Skeletal muscle satellite cell (primary cell): ENCODE measurements at regions not wholly inside any gene's neighbourhood (a gene's known extent, or its start where the extent isn't known, plus 50 kb on each side); places are given as distances from the start of the nearest gene placed in this dataset.
"Not testable (repeated sequence)": the region's sequence is repeated elsewhere in the genome, so short reads cannot be mapped to it uniquely, and the experiment has no call there.

ENCODE experiments used
- H3K27me3 ChIP-seq: 2 replicates; pipeline ENCODE4 v1.7.0; 2013; ENCODE audit warnings: low read length; ENCODE audit not compliant: control insufficient read depth, insufficient read depth
- H3K36me3 ChIP-seq: 2 replicates; pipeline ENCODE4 v1.7.0; 2013; ENCODE audit warnings: mild to moderate bottlenecking, control low read depth, low read length; ENCODE audit not compliant: insufficient read depth
- H3K4me1 ChIP-seq: 2 replicates; pipeline ENCODE4 v1.7.0; 2013; ENCODE audit warnings: low read length; ENCODE audit not compliant: control insufficient read depth, insufficient read depth
- H3K4me2 ChIP-seq: 2 replicates; pipeline ENCODE4 v1.7.0; 2013; ENCODE audit warnings: mild to moderate bottlenecking, low read length
- H3K4me3 ChIP-seq: 2 replicates; pipeline ENCODE4 v1.7.0; 2013; ENCODE audit warnings: low read length
- H3K9ac ChIP-seq: 2 replicates; pipeline ENCODE4 v1.7.0; 2013; ENCODE audit warnings: mild to moderate bottlenecking, low read depth, low read length, moderate library complexity
- H3K9me3 ChIP-seq: replicated peaks from 2 replicates; pipeline ENCODE4 v1.7.0; 2013; ENCODE audit warnings: mild to moderate bottlenecking, control low read depth, low read length

GRCh38 chr6:119834418-119834817, 484.9 kb upstream of the MAN1A1 start:
- Histone ChIP-seq H3K9me3 (no peaks in the 10 kb centered on the region), H3K36me3 (no peaks in the 10 kb centered on the region), H3K27me3 (no peaks in the 10 kb centered on the region), H3K4me2 (no peak overlapping the region), H3K4me3 (no peak overlapping the region), H3K9ac (no peak overlapping the region), H3K4me1 (no peaks in the 10 kb centered on the region)

GRCh38 chr6:119832411-119832810, 482.9 kb upstream of the MAN1A1 start:
- Histone ChIP-seq H3K27me3 (no peaks in the 10 kb centered on the region), H3K36me3 (no peaks in the 10 kb centered on the region), H3K4me1 (no peaks in the 10 kb centered on the region), H3K9me3 (no peaks in the 10 kb centered on the region), H3K4me3 (no peak overlapping the region), H3K4me2 (no peak overlapping the region), H3K9ac (no peak overlapping the region)

- H3K4me1 ChIP-seq: peaks cover 2% of the 10 kb centered on the region
- H3K4me3 ChIP-seq: no peak overlapping the region
- H3K9me3 ChIP-seq: no peaks in the 10 kb centered on the region
- no peak overlapping the region for H3K9ac ChIP-seq
- H3K27me3 ChIP-seq: no peaks in the 10 kb centered on the region
- H3K36me3 ChIP-seq: no peaks in the 10 kb centered on the region
- no peak overlapping the region for H3K4me2 ChIP-seq
Observed at GRCh38 chr6:119830494-119831295, 481.1 kb upstream of the MAN1A1 start.

GRCh38 chr6:119830069-119830468, 480.5 kb upstream of the MAN1A1 start:
- H3K4me3 ChIP-seq: no peak overlapping the region
- H3K9ac ChIP-seq: no peak overlapping the region
- no peaks in the 10 kb centered on the region for H3K9me3 ChIP-seq
- no peaks in the 10 kb centered on the region for H3K27me3 ChIP-seq
- H3K36me3 ChIP-seq: no peaks in the 10 kb centered on the region
- H3K4me1 ChIP-seq: peaks cover 2% of the 10 kb centered on the region
- no peak overlapping the region for H3K4me2 ChIP-seq

GRCh38 chr6:119829499-119829898, 479.9 kb upstream of the MAN1A1 start:
- not testable (repeated sequence) for H3K9me3 ChIP-seq, H3K4me2 ChIP-seq, H3K4me1 ChIP-seq, H3K9ac ChIP-seq, H3K27me3 ChIP-seq, H3K4me3 ChIP-seq, H3K36me3 ChIP-seq

GRCh38 chr6:119829006-119829405, 479.4 kb upstream of the MAN1A1 start:
- Histone ChIP-seq H3K9ac (no peak overlapping the region), H3K4me3 (no peak overlapping the region), H3K27me3 (no peaks in the 10 kb centered on the region), H3K9me3 (no peaks in the 10 kb centered on the region), H3K4me2 (no peak overlapping the region), H3K36me3 (no peaks in the 10 kb centered on the region), H3K4me1 (peaks cover 2% of the 10 kb centered on the region)

GRCh38 chr6:119821380-119821779, 471.8 kb upstream of the MAN1A1 start:
- Histone ChIP-seq H3K4me3 (no peak overlapping the region), H3K27me3 (no peaks in the 10 kb centered on the region), H3K9me3 (no peaks in the 10 kb centered on the region), H3K4me2 (no peak overlapping the region), H3K9ac (no peak overlapping the region), H3K36me3 (no peaks in the 10 kb centered on the region), H3K4me1 (peaks cover under 1% of the 10 kb centered on the region)

GRCh38 chr6:119818876-119819275, 469.3 kb upstream of the MAN1A1 start:
- H3K4me2 ChIP-seq: no peak overlapping the region
- H3K4me1 ChIP-seq: no peaks in the 10 kb centered on the region
- no peaks in the 10 kb centered on the region for H3K9me3 ChIP-seq
- H3K27me3 ChIP-seq: no peaks in the 10 kb centered on the region
- no peak overlapping the region for H3K4me3 ChIP-seq
- no peaks in the 10 kb centered on the region for H3K36me3 ChIP-seq
- H3K9ac ChIP-seq: no peak overlapping the region

GRCh38 chr6:119814609-119815400, 465.2 kb upstream of the MAN1A1 start:
- H3K27me3 ChIP-seq: no peaks in the 10 kb centered on the region
- no peak overlapping the region for H3K4me2 ChIP-seq
- H3K4me3 ChIP-seq: no peak overlapping the region
- no peaks in the 10 kb centered on the region for H3K4me1 ChIP-seq
- no peaks in the 10 kb centered on the region for H3K36me3 ChIP-seq
- H3K9ac ChIP-seq: no peak overlapping the region
- H3K9me3 ChIP-seq: no peaks in the 10 kb centered on the region

GRCh38 chr6:119802464-119802863, 452.9 kb upstream of the MAN1A1 start:
- no peaks in the 10 kb centered on the region for H3K4me1 ChIP-seq
- H3K27me3 ChIP-seq: no peaks in the 10 kb centered on the region
- H3K36me3 ChIP-seq: no peaks in the 10 kb centered on the region
- H3K9ac ChIP-seq: no peak overlapping the region
- no peak overlapping the region for H3K4me3 ChIP-seq
- no peaks in the 10 kb centered on the region for H3K9me3 ChIP-seq
- no peak overlapping the region for H3K4me2 ChIP-seq

GRCh38 chr6:119801056-119801455, 451.5 kb upstream of the MAN1A1 start:
- H3K27me3 ChIP-seq: no peaks in the 10 kb centered on the region
- H3K9me3 ChIP-seq: no peaks in the 10 kb centered on the region
- no peaks in the 10 kb centered on the region for H3K4me1 ChIP-seq
- no peak overlapping the region for H3K4me2 ChIP-seq
- no peak overlapping the region for H3K4me3 ChIP-seq
- no peaks in the 10 kb centered on the region for H3K36me3 ChIP-seq
- no peak overlapping the region for H3K9ac ChIP-seq

- H3K4me3 ChIP-seq: no peak overlapping the region
- H3K27me3 ChIP-seq: no peaks in the 10 kb centered on the region
- H3K36me3 ChIP-seq: no peaks in the 10 kb centered on the region
- H3K9ac ChIP-seq: no peak overlapping the region
- H3K9me3 ChIP-seq: no peaks in the 10 kb centered on the region
- H3K4me2 ChIP-seq: no peak overlapping the region
- no peaks in the 10 kb centered on the region for H3K4me1 ChIP-seq
Observed at GRCh38 chr6:119800526-119800925, 451.0 kb upstream of the MAN1A1 start.
